Loucy (cell line): ENCODE measurements at regions not wholly inside any gene's neighbourhood (a gene's known extent, or its start where the extent isn't known, plus 50 kb on each side); places are given as distances from the start of the nearest gene placed in this dataset.

Experiments used
- EZH2phosphoT487 ChIP-seq: fragments of 200-600 bp; IDR thresholded peaks from 2 replicates; pipeline ENCODE4 v1.6.1; 2018; ENCODE audit warnings: antibody characterized with exemption, mild to moderate bottlenecking, moderate library complexity, borderline replicate concordance
- TF ChIP-seq, protein P1 (sequence below): fragments of 200-600 bp; sonication (generic); conservative IDR thresholded peaks from 2 replicates; pipeline ENCODE4 v1.5.1; 2014; ENCODE audit warnings: mild to moderate bottlenecking, antibody characterized with exemption, low read length

DNA sequence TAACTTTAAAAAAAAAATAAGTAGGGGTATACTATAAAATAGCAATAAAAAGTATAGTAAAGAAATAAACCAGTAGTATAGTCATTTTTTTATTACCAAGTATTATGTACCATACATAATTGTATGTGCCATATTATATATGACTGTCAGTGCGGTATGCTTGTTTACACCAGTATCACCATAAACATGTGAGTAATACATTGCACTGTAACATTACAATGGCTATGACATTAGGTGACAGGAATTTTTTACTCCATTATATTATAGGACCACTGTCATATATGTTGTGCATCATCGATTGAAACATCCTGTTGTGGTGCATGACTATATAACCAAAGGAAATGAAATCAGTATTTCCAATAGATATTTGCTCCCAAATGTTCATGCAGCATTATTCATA lies 176.9 kb upstream of the ARHGAP24 start:
- TF ChIP-seq EZH2phosphoT487: no peak
- TF ChIP-seq, protein P1, sequence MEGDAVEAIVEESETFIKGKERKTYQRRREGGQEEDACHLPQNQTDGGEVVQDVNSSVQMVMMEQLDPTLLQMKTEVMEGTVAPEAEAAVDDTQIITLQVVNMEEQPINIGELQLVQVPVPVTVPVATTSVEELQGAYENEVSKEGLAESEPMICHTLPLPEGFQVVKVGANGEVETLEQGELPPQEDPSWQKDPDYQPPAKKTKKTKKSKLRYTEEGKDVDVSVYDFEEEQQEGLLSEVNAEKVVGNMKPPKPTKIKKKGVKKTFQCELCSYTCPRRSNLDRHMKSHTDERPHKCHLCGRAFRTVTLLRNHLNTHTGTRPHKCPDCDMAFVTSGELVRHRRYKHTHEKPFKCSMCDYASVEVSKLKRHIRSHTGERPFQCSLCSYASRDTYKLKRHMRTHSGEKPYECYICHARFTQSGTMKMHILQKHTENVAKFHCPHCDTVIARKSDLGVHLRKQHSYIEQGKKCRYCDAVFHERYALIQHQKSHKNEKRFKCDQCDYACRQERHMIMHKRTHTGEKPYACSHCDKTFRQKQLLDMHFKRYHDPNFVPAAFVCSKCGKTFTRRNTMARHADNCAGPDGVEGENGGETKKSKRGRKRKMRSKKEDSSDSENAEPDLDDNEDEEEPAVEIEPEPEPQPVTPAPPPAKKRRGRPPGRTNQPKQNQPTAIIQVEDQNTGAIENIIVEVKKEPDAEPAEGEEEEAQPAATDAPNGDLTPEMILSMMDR: no peak
